AG08396 (cell line): ENCODE measurements at regions not wholly inside any gene's neighbourhood (a gene's known extent, or its start where the extent isn't known, plus 50 kb on each side); places are given as distances from the start of the nearest gene placed in this dataset.
"Not testable (repeated sequence)": the region's sequence is repeated elsewhere in the genome, so short reads cannot be mapped to it uniquely, and the experiment has no call there.

Source experiments
- DNase-seq: peaks from one replicate; pipeline ENCODE4 v3.0.0; 2012; ENCODE audit warnings: low spot score, mixed read lengths

GRCh38 chr2:59180111-59180510, 939.0 kb upstream of the FANCL start:
- no peak for DNase-seq

GRCh38 chr2:59177748-59178147, 936.6 kb upstream of the FANCL start:
- no peak for DNase-seq

DNA sequence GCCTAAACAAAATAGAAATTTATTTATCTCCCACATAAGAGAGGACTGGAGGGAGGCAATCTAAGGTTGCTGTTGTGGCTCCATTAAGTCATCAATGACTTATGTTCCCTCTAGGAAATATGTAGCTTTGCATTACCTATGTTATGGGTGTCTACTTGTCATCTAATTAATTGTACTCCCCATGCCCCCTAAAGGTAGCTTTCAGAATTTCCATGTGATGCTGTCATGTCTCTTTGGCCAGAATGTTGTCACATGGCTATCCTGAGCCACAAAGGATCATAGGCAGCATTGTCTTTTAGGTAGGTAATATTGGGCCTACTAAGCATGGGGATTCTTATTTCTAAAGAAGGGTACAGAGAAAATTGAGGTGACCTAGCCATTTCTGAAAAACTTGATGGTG, 935.6 kb upstream of the FANCL start:
- no peak for DNase-seq

DNA sequence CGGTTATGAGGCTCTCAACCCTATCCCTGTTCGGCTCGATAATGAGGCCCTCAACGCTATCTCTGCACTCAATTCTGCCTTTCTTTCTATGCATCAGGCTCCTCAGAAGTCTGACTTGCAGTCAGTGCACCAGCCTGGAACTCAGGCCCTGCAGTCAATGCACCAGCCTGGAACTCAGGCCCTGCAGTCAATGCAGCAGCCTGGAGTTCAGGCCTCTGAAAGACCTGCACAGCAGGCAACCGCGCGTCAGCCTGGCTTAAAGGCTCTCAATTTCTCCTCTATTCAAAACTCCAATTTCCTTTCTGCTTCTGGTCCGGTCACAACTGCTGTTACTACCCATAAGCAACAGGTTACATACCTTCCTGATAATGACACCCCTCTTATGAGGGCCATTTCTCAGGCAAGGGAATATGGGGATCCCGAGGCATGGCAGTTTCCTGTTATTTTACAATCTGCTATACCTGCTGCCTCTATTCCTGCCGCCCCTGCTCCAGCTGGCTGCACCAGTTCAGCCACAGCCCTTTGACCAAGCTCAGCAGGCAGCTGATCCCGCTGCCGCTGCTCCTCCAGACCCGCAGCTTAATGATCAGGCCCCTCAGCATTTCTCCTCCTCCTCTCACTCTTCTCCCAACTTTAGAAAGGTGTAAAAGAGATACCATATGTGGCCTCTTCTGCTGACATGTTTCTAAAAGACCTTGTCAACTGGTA, 933.6 kb upstream of the FANCL start:
- DNase-seq = no peak

DNA sequence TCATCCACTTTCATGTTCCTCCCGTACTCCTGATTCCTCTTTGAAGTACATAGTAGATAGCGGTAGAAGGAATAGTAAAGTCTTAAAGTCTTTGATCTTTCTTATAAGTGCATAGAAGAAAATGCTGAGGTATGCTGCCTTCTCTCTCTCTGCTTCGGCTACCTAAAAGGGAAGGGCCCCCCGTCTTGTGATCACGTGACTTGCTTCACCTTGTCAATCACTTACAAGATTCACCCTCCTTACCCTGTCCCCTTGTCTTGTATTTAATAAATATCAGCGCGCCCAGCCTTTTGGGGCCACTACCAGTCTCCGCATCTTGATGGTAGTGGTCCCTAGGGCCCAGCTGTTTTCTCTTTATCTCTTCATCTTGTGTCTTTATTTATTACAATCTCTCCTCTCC, 932.2 kb upstream of the FANCL start:
- no peak for DNase-seq

GRCh38 chr2:59171019-59171418, 929.9 kb upstream of the FANCL start:
- DNase-seq = no peak

DNA sequence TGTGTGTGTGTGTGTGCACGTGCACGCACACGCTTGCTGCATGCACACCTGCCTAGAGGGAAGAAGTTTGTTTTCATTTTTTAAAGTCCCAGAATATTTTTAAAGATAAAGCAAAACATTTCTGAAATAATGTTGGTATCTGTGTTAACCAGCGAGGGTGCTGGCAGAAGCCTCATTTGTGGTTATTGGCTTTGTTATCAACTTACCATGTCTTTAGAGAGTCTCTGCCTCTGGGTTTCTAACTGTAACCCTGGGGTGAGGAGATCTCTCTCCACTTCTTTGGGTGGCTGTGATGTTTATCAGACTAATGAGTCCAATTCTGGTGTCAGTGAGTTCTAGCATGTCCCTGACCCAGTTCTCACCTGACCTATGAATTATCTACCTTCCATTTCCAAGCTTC, 927.6 kb upstream of the FANCL start:
- DNase-seq = no peak

DNA sequence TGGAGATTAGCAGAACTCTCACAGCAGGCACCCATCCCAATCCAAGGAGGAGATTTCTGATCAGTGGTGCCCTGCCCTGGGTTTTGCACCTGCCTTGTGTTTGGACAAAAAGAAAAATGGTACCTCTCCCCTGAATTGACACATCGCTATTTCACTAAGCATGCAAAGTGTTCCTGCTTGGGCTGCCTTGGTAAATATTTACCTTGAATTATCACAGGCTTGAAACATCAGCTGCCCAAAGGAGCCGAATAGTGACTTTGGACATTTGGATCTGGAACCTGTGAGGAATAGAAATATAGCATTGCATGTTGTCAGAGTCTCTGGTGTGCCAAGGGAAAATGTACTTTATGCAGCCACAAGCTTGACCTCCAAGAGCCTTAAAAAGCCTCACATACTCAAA, 926.4 kb upstream of the FANCL start:
- no peak for DNase-seq

GRCh38 chr2:59157908-59158307, 916.8 kb upstream of the FANCL start:
- not testable (repeated sequence) for DNase-seq

DNA sequence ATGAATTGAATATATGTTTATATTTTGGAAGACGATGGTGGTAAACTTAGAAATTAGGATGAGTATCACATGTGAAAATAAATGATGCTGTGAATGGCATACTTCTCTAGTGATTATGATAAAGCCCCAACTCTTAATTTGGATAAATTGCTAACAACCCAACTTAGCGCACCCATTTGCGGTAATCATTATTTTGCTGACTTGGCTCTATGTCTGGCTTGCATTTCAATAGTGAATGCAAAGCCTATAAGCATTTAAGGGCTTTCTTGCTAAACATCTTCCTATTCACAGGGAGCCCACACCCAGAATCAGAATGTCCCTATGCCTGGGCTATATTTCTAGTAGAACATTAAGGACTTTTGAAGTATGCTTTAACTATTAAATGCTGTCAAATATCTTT, 910.7 kb upstream of the FANCL start:
- DNase-seq = no peak

DNA sequence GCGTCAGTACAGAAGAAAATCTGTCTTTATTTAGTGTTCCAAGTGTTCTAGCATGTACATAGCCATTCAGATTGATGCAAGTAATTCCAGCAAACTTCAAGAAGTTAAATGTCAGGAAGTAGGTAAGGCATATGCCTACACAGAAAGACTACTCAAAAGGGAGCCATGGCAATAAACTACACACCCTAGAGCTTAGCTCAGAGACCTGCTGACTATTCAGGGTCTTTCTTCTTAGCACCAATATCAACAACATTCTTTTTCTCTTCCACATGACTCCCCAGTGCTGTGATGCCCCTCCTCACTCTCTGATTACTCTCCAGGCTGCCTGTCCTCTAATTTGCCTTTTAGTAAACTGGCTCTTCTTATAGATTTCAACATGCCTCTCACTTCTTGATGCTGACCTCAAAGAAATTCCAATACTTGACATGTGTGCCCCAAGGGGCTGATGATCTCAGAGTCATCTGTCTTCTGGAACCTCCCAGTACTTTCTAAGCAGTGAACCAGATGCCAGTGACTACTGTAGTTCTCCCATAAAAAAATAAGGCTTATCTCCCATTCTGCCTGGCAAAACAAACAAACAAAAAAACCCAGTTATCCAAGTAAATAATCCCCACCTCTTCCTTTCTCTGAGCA, 909.2 kb upstream of the FANCL start:
- DNase-seq = no peak

DNA sequence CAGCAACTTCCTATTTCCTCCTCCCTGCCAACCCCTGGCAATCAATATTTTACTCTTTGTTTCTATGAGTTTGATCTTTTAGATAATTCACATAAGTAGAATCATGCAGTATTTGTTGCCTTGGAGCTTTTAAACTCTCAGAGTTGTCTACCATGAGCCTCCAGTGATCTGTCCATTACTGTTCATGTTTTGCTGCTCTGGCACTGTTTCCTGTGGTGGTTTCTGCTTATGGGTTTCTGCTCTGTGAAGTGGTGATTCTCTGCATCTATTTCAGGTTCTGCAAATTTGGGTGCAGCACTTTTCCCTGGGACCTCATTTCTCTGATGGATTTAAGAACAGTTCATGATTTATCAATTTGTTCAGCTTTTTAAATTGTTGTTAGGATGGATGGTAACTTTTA, 908.1 kb upstream of the FANCL start:
- DNase-seq = no peak

GRCh38 chr2:59112258-59112657, 871.1 kb upstream of the FANCL start:
- no peak for DNase-seq

DNA sequence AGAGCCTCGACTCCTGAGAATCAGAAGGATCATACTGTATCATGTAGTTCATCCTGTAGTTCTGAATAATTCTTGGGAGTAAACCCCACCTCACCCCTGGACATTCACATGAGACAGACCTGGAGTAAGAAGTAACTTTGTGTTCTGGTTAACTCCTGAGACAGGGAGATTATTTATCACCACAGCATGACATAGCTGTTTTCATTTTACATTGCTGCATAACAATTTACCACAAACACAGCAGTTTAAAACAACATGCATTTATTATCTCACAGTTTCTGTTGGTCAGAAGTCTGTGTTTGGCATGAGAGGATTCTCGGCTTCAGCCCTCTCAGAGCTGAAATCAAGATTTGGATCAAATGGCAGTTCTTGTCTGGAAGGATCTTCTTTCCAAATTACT, 855.8 kb upstream of the FANCL start:
- no peak for DNase-seq

GRCh38 chr2:59093571-59093970, 852.4 kb upstream of the FANCL start:
- DNase-seq = no peak

GRCh38 chr2:59084326-59084725, 843.2 kb upstream of the FANCL start:
- DNase-seq = no peak

DNA sequence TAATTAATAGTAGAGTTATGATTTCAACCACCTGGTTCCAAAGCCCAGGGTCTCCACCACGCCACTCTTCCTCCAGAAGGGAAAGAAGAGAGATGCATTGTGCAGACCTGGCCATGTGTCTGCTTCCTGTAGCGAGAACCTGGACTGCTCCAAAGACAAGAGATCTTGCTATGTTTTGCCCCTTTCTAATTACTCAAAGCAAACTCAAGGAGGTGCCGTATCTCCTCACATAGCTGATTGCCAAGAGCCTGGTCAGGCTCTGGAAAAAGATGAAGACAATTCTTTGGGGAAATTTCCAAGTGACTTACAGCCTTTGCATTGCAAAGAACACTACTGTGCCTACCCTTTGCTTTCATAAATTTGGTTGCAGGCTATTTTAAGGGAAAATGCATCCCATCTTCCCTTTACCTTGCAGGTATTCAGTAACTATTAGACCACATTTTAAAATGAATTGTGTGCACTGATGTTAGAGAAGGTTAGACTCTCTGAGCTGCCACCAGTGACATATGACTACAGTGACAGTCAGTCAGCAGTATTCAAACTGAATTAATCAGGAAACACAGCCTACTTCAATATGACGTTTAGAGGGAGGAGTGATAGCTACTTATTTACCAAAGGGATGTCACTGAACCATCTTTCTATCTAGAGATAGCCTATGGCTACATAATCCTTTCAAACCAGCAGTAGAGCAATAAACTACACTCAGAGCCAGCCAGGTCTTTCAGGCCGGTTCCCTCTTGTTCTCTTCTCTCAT, 842.1 kb upstream of the FANCL start:
- no peak for DNase-seq

DNA sequence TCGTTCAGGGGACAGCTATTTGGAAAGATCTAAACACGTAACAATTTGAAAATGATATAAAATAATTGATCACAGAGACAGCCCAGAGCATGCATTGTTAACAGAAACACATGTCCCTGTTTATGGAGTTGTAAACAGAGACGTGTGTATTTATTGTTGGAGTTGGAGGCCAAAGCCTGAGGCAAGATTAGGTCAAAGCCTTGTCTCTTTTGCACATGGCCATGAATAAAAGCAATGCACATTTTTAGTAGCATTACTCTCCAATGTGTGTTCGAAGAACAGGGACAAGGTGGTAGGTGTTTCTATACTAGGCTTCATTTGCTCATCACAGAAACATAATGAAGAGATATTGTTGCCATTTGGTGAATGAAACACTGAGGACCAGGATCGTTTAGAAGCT, 841.5 kb upstream of the FANCL start:
- no peak for DNase-seq

DNA sequence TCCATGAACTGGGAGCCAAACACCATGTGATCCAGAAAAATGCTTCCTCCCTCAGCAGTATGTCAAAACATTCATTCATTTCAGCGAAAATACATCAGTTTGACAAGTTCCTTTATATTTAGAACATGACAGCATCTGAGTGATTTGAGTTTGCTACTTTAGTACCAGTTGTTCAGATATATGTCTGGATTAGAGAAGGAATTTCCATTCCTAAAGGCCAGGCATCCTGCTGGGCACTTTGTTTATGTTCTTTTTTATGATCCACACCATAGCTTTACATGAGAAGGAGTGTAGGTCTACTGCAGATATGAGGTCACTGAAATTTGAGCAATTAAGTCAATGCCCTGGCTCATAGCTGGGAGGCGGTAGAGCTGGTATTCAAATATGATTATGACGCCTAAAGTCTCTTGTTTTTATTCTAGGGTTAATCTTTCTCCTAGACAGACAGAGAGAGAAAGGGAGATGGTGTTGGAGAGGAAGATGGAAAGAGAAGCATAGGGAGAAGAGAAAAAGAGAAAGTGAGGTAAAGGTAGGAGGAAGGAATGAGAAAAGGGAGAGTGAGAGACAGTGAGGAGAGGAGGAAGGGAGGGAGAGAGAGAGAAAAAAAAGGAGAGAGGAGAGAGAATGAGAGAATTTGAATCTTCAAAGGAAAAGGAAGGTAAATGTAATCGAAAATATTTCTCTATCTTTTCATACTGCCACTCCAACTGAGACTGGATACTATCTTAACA, 839.5 kb upstream of the FANCL start:
- DNase-seq = no peak

DNA sequence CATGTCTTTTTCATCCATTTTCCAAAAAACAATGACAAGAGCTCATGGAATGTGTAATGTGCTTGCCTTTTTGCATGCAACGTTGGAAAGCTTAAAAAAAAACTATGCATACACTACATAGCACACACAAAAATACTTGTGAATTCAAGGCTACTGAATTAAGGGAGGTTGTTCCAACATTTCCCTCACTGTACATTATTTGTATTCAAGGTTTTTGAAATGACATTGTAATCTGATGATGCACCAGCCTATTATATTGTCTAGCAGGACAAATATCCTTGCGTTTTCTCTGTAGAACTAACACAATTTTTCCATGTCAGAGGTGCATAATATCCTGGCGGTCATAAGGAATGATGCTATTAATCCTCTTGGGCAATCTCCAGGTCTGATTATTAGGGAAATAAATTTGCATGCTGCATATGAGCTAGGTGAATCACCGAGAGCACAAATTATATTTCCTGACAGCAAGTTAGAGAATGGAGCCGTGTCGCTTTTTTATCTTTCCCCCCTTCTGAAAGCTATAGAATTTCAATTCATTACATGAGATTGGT, 836.9 kb upstream of the FANCL start:
- no peak for DNase-seq

- DNase-seq = no peak
Observed at GRCh38 chr2:59077026-59077725, 836.1 kb upstream of the FANCL start.
